Upper lobe of right lung (tissue), 1 donor: ENCODE measurements at regions not wholly inside any gene's neighbourhood (a gene's known extent, or its start where the extent isn't known, plus 50 kb on each side); places are given as distances from the start of the nearest gene placed in this dataset.
"Not testable (repeated sequence)": the region's sequence is repeated elsewhere in the genome, so short reads cannot be mapped to it uniquely, and the experiment has no call there.

Source experiments
- ATAC-seq: fragments of 200-7000 bp; cut with Tn5 transposase; one replicate; pipeline ENCODE4 v1.9.1; 2020; ENCODE audit warnings: mild to moderate bottlenecking, moderate library complexity
- DNase-seq: peaks from one replicate; pipeline ENCODE4 v3.0.0-alpha.2; 2020
- H3K27ac ChIP-seq: fragments of 200-600 bp; one replicate; pipeline ENCODE4 v1.8.0; 2022
- H3K27me3 ChIP-seq: fragments of 200-600 bp; one replicate; pipeline ENCODE4 v1.8.0; 2022; ENCODE audit warnings: mild to moderate bottlenecking
- H3K36me3 ChIP-seq: fragments of 200-600 bp; one replicate; pipeline ENCODE4 v1.8.0; 2022
- H3K4me1 ChIP-seq: fragments of 200-600 bp; one replicate; pipeline ENCODE4 v1.8.0; 2022
- H3K4me3 ChIP-seq: fragments of 200-600 bp; one replicate; pipeline ENCODE4 v1.8.0; 2022; ENCODE audit warnings: mild to moderate bottlenecking
- H3K9me3 ChIP-seq: fragments of 200-600 bp; one replicate; pipeline ENCODE4 v1.8.0; 2022
- intact Hi-C: fragments of 100-400 bp; cut with DNase I; formaldehyde crosslinking; loops from one replicate; pipeline ENCODE4 v1.11.0; 2022
- TF ChIP-seq, protein P1 (sequence below): fragments of 200-600 bp; IDR thresholded peaks from one replicate; pipeline ENCODE4 v1.8.0; 2022; ENCODE audit warnings: antibody characterized with exemption
- donor health status: DM: no; HTN: yes; CAD: no; lungs with severe emphysema.

DNA sequence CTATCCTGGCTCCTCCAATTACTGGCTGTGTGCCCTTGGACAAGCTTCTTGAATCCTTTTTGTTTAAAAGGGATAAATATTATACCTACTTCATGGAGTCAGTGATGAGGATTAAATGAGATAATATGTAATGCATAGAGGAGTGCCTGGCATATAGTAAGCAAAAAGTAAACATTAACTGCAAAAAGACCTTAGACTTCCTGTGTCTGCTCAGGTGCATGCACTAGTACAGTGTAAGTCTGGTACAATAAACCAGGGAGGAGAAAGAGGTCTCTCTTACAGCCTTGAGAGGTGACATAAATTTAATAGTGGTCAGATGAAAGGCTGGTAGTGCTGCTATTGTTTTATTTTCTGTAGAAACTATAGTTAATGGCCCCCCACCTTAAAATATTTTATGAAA is 305.2 kb upstream of the MIS18BP1 start:
- no peaks in the 10 kb centered on the region for H3K27me3 ChIP-seq
- intact Hi-C loops = no loop called here
- no peak overlapping the region for H3K27ac ChIP-seq
- H3K36me3 ChIP-seq = no peaks in the 10 kb centered on the region
- TF ChIP-seq, protein P1, sequence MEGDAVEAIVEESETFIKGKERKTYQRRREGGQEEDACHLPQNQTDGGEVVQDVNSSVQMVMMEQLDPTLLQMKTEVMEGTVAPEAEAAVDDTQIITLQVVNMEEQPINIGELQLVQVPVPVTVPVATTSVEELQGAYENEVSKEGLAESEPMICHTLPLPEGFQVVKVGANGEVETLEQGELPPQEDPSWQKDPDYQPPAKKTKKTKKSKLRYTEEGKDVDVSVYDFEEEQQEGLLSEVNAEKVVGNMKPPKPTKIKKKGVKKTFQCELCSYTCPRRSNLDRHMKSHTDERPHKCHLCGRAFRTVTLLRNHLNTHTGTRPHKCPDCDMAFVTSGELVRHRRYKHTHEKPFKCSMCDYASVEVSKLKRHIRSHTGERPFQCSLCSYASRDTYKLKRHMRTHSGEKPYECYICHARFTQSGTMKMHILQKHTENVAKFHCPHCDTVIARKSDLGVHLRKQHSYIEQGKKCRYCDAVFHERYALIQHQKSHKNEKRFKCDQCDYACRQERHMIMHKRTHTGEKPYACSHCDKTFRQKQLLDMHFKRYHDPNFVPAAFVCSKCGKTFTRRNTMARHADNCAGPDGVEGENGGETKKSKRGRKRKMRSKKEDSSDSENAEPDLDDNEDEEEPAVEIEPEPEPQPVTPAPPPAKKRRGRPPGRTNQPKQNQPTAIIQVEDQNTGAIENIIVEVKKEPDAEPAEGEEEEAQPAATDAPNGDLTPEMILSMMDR = no peak
- no peak overlapping the region for H3K4me3 ChIP-seq
- DNase-seq (no peak), ATAC-seq (no peak)
- no peaks in the 10 kb centered on the region for H3K4me1 ChIP-seq
- H3K9me3 ChIP-seq = no peaks in the 10 kb centered on the region

DNA sequence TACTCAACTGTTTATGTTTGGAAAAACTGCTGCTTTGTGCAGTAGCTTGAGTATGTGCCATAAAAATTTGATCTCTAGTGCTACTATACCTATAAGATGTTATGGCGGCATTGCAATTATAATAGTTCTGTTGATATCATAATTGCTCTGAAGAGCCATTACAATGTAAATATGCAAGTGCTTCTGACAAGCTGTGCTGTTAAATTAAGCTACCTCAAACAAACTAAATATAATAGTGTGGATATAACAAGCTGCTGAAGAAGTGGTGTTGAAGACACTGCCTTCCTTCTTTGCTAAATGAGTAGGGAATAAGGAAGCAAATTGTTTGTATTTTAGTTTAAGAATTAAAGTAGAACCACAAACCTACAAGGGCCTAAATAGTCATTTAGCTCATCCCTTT is 301.0 kb upstream of the MIS18BP1 start:
- H3K27ac ChIP-seq = no peak overlapping the region
- ATAC-seq (no peak), DNase-seq (no peak)
- TF ChIP-seq, protein P1 = no peak
- no peaks in the 10 kb centered on the region for H3K9me3 ChIP-seq
- H3K4me3 ChIP-seq = no peak overlapping the region
- no peaks in the 10 kb centered on the region for H3K36me3 ChIP-seq
- intact Hi-C loops = no loop called here
- no peaks in the 10 kb centered on the region for H3K27me3 ChIP-seq
- no peaks in the 10 kb centered on the region for H3K4me1 ChIP-seq

DNA sequence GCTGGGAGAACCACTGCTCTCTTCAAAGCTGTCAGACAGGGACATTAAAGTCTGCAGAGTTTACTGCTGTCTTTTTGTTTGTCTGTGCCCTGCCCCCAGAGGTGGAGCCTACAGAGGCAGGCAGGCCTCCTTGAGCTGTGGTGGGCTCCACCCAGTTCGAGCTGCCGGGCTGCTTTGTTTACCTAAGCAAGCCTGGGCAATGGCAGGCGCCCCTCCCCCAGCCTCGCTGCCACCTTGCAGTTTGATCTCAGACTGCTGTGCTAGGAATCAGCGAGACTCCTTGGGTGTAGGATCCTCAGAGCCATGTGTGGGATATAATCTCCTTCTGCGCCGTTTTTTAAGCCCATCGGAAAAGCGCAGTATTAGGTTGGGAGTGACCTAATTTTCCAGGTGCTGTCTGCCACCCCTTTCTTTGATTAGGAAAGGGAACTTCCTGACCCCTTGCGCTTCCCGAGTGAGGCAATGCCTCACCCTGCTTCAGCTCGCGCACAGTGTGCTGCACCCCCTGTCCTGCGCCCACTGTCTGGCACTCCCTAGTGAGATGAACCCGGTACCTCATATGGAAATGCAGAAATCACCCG is 298.3 kb upstream of the MIS18BP1 start:
- peak; percentile 53 for DNase-seq
- H3K9me3 ChIP-seq, H3K27me3 ChIP-seq, intact Hi-C loops, H3K4me3 ChIP-seq, H3K4me1 ChIP-seq, H3K36me3 ChIP-seq, ATAC-seq, H3K27ac ChIP-seq: not testable (repeated sequence)

DNA sequence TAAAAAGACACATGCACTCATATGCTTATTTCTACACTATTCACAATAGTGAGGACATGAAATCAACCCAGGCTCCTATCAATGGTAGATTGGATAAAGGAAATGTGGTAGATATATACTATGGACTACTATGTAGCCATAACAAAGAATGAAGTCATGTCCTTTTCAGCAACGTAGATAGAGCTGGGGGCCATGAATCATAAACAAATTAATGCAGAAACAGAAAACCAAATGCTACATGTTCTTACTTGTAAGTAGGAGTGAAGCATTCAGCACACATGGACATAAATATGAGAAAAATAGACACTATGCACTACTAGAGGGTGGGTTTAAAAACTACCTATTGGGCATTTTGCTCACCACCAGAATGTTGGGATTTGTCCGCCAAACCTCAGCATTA is 278.0 kb upstream of the MIS18BP1 start:
- no peak overlapping the region for H3K27ac ChIP-seq
- H3K9me3 ChIP-seq = no peaks in the 10 kb centered on the region
- TF ChIP-seq, protein P1 = no peak
- H3K36me3 ChIP-seq = no peaks in the 10 kb centered on the region
- ATAC-seq (no peak), DNase-seq (no peak)
- H3K4me3 ChIP-seq = no peak overlapping the region
- H3K27me3 ChIP-seq = no peaks in the 10 kb centered on the region
- intact Hi-C loops = no loop called here
- H3K4me1 ChIP-seq = no peaks in the 10 kb centered on the region

DNA sequence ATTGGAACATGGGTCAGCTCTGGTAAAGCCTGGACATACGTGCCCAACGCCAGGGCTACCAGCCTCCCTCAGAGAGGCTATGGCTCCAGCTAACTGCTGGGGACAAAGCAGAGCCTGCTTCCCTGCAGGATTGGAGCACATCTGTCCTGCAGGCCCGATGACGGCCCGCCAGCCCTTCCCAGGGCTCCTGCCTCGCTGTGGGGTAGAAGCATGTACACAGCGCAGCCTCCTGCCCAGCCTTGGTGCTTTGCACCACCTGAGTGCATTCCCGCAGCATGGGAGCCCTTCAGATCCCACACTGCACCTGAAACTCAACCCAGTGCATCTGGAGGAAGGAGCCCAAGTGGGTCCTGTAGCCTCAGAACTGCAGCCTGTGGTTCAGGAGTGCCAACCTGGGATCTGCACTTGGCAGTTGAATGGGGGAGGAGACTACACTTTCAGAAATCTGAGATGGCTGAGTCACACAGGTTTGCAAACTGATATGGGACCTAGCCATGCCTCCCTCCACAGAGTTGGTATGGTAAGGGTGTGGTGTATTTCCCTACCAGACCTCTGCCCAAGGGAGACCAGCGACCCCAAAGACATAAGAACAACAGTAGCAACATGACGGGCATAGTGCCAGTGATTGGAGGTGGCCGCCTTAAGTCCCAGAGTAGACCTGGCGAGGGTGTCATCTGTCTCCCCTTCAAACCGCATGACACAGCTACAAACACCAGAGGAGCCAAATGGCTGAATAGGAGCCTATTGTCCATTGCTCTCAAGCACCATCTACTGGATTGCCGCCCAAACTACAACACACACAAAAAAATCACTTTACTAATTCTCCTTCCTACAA is 273.9 kb upstream of the MIS18BP1 start:
- Histone ChIP-seq H3K27ac (no peak overlapping the region), H3K4me3 (no peak overlapping the region), H3K4me1 (no peaks in the 10 kb centered on the region), H3K27me3 (no peaks in the 10 kb centered on the region), H3K9me3 (no peaks in the 10 kb centered on the region), H3K36me3 (no peaks in the 10 kb centered on the region)
- DNase-seq (peak; percentile 51), ATAC-seq (peak; percentile 59)
- TF ChIP-seq, protein P1 = peak; percentile 15
- intact Hi-C loops = no loop called here

DNA sequence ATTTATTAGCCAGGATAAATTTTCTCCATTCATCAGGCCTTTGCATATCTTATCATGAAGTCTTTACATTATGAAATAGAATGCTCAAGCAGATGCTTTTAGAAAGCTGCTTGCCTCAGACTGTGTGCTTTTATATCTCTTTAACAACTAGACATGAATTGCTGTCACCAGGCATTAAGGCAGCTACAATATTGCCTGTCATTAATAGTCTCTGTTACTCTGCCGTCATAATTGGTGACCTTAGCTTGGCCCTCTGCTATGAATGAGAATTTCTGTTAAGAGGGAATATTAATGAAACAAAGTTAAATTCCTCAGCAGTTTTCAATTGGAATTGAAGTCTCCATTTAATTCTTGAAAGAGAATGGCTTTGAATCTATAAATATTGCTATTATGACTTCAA is 266.8 kb upstream of the MIS18BP1 start:
- TF ChIP-seq, protein P1 = no peak
- no peak for ATAC-seq
- intact Hi-C loops = no loop called here
- Histone ChIP-seq H3K36me3 (no peaks in the 10 kb centered on the region), H3K27me3 (no peaks in the 10 kb centered on the region), H3K27ac (no peak overlapping the region), H3K4me3 (no peak overlapping the region), H3K9me3 (no peaks in the 10 kb centered on the region), H3K4me1 (no peaks in the 10 kb centered on the region)
- DNase-seq = no peak
